HG03457 (cell line): ENCODE measurements at regions not wholly inside any gene's neighbourhood (a gene's known extent, or its start where the extent isn't known, plus 50 kb on each side); places are given as distances from the start of the nearest gene placed in this dataset.
"Not testable (repeated sequence)": the region's sequence is repeated elsewhere in the genome, so short reads cannot be mapped to it uniquely, and the experiment has no call there.

ENCODE experiments used
- ATAC-seq: cut with Tn5 transposase; IDR thresholded peaks from one replicate; pipeline ENCODE4 v1.9.1; 2021; ENCODE audit warnings: moderate number of reproducible peaks; ENCODE audit not compliant: unreplicated experiment

DNA sequence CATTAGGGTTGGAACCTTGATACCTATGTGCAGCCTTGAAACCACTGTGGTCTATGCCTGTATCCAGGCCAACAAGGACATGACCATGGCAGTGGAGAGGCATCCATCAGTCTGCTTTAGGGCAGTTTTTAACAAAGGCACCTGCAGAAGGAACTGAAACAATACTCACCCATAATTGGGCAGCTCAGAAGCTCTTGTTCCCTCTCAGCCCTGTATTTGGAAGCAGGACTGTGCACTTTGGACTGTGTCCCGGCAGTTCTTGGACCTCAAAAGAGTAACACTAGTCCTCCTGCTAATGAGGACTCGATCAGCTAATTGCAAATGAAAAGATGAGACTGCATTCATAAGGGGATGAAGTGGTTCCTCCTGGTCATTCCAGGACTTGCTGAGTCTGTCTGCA lies 500.2 kb upstream of the TNP1 start:
- no peak for ATAC-seq

DNA sequence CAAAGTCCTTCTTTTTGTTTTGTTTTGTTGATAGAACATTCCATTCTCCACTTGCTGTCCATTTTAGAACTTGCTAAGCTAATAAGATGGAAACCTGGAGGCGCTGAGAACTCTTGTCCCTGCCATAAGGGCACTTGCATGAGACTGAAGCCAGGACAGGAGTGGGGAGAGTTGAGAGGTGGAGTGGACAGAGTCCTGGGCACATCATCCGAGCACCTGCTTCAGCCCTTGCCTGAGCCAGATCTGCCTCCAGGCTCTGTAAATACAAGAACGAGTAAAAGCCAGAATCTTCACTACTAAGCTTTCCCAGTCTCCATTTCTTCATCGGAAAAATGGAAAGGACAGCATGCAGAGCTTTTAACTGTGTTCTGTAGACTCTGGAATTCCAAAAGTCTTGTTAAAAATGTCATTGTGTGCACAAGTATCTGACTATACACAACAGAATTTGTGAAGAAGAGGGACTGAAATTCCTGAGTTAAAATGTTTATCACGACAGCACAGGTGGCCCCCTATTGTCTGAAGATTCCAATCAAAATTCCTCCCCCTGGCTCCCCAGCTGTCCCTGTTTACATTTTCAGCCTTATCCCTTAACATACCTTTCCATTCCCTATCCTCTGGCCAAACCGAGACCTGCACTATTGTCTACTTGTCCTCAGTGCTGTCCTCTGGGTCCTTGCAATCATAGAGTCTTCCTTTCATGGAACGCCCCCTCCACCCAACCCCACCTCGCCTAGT lies 498.2 kb upstream of the TNP1 start:
- no peak for ATAC-seq

DNA sequence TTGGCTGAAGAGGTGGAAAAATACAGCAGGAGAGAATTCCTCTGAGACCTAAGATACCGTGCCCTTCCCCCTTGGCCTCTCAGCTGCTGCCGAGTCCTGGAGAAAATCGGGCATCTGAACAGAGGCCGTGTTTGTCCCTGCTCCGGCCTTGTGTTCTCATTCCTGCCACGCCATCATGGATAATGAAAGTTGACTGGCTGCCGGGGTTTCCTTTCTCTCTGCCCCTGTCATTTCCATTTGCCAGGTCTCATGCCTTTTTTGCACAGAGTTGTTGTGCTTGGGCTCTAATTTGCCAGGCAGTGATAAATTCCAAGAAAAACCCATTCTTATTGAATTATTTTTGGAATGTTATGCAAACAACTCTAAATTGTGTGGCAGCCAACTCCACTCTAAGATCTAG lies 496.9 kb upstream of the TNP1 start:
- ATAC-seq: no peak

DNA sequence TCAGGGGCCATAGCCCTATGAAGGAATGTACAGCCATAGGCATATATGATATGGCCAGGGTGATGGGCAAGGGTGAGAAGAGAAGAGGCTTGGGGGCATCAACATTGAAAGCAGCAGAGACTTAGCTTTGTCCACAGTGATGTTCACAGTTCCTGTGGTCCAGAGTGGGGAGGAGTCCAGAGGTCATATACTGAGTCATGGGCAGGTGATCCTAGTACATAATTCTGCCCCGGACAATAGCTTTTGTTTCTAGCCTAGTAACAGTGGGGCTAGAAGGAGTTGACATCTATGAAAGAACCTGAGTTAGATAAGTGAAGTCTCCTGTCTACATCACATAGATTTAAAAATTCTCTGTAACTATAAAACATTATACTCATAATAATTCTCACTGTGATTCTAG lies 496.3 kb upstream of the TNP1 start:
- ATAC-seq: no peak

DNA sequence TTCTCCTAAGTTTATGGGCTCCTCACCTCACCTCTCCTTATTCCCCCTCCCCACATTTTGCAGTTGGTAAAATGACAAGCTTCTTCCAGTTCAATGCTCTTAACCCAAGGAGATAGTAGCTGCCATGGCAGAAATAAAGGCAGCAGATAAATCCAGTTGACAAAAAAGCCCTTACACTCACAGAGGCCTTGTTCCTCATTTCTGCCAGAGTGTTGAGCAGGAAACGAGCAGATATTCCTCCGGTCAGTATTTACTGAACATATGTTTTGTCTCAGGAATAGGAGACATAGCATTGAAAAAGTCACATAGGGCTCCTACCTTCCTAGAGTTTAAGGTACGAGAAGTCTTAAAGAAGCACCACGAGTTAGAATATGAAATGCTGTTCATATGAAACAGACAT lies 493.7 kb upstream of the TNP1 start:
- ATAC-seq: no peak

DNA sequence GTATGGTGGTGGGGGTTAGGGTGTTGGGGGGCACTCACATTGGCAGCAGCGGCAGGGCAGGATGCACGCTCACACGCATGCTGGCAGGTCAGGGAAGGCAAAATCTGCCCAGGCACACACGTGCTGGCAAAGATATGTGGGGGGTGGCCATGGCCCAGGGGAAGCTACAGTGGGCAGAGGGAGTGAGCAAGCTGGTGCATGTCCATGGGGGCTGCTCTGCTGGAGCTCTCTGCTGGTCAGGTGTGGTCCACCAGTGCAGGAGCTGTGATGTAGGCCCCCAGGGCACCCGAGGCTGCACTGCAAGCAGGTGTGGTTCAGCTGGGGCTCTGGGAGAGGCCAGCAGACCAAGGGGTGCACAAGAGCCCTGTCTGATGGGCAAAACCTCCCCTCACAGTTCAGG lies 491.5 kb upstream of the TNP1 start:
- ATAC-seq: no peak

DNA sequence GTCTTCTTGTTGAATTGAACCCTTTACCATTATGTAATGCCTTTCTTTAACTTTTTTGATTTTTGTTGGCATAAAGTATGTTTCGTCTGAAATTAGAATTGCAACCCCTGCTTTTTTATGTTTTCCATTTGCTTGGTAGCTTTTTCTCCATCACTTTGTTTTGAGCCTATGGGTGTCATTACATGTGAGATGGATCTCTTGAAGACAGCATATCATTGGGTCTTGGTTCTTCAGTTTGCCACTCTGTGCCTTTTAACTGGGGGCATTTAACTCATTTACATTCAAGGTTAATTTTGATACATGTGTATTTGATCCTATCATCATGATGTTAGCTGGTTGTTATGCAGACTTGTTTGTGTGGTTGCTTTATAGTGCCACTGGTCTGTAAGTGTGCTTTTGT lies 489.4 kb upstream of the TNP1 start:
- ATAC-seq: no peak

DNA sequence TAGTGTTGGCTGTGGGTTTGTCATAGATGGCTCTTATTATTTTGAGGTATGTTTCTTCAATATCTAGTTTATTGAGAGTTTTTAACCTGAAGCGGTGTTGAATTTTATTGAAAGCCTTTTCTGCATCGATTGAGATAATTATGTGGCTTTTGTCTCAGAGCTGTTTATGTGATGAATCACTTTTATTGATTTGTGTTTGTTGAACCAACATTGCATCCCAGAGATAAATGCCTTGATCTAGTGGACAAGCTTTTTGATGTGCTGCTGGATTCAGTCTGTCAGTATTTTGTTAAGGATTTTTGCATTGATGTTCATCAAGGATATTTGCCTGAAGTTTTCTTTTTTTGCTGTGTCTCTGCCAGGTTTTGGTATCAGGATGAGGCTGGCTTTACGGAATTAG lies 487.8 kb upstream of the TNP1 start:
- ATAC-seq: not testable (repeated sequence)

DNA sequence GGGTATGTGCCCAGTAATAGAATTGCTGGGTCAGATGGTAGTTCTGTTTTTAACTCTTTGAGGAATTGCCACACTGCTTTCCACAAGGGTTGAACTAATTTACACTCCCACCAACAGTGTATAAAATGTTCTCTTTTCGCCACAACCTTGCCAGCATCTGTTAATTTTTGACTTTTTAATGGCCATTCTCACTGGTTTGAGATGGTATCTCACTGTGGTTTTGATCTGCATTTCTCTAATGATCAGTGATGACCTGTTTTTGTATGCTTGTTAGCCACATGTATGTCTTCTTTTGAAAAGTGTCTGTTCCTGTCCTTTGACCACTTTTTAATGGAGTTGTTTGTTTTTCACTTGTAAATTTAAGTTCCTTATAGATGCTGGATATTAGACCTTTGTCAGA lies 486.2 kb upstream of the TNP1 start:
- not testable (repeated sequence) for ATAC-seq

DNA sequence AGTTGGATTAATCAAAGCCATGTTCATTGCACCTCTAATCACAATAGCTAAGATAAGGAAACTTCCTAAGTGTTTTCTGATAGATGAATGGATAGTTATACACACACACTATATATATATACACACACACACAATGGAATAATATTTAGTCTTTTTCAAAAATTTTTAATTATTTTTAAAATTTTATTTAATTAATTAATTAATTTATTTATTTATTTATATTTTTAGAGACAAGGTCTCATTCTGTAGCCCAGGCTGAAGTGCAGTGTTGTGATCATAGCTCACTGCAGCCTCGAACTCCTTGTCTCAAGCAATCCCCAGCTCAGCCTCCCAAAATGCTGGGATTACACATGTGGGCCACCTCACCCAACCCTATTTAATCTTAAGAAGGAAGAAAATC lies 481.0 kb upstream of the TNP1 start:
- ATAC-seq: no peak

DNA sequence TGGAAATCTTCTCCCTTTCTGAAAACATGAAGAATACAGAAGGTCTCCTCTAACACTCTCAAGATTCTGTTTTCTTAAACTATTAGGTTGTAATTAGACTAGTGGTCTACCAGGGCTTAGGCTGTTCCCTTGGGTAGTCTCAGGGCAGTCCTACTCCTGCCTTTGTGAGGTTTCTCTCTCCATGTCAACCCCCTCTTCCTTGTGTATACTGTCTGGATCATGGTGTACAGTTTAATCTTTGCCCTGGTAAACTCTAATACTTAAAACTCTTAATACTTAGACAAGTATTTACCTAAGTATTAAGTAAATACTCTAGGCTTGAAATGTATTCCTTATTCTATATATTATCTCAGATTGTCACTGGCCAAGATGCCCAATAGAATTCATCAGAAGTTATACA lies 480.3 kb upstream of the TNP1 start:
- no peak for ATAC-seq

DNA sequence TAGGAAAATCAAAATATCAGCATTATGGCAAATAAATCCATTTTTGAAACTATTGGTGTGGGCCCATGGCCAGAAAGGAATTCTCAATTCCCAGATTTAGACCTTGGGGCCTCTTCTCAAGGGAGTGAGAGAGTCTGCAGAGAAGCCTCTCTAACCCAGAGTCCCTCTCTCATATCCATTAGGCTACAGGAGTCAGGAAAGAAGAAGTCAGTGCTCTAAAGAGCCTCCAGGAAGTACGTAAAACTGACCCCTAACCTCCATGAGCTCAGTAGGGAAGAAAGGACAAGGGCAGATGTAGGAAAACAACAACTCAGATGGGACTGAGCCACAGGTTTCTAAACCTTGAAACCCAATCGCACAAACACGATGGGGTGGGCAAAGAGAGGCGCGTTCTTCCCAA lies 479.9 kb upstream of the TNP1 start:
- ATAC-seq: no peak

DNA sequence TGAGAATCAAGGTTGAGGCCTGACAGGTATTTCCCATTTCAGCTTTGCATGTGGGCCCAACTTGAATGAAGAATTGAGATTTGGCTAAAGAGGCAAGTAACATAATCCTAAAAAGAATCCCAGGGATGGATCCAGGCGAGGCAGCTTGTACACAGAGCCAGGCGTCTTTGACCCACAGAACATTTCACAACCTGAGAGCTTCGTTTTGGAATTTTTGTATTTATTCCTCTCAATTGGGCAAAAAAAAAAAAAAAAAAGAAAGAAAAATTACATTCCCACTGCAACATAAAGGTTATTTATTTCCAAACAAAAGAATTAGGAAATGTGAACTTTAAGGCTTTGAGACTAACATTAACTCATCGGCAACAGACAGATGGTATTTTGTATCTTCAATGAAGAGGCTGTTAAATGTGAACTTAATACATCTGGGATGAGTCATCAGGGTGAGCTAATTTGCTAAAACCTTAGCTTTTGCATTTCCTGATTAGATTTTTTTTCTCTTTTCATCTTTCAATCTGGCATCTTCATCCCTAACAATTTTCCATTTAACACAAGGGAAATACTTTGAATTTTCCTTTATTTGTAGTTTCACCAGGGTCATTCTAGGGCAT lies 478.5 kb upstream of the TNP1 start:
- ATAC-seq: no peak

DNA sequence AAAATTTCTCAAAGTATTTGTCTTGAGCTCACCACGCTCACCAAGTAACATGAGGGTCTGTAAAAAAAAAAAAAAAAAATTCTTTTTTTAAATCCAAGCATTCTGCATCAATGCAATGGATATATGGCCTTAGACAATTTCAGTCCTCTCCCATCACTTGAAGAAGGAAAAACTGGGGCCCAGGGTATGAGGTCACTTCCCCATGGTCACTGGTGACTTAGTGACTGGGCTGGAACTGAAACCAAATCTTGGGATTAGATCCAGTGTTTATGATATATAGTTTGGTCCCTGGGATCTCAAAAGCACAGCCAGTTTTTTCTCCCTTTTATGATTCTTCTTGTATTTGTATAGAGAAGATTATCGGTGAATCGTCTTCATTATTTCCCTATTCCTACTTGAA lies 477.9 kb upstream of the TNP1 start:
- no peak for ATAC-seq

DNA sequence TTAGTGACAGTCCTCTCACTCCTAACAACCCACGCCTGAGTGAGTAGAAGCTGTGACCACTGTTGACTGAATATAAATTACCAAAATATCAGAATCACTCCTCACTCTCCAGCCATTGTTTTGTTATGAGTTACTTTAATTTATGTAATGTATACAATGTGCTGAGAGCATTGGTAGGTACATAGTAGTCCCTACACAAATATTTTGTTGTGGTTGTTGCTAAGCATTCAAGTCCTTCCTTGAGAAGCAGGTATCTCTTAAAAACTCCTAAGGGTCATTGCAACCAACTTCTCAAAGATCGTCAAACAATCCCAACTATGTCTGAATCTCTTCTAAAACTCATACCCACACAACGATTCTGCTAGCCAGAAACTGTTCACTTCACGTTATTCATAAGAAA lies 476.8 kb upstream of the TNP1 start:
- no peak for ATAC-seq

DNA sequence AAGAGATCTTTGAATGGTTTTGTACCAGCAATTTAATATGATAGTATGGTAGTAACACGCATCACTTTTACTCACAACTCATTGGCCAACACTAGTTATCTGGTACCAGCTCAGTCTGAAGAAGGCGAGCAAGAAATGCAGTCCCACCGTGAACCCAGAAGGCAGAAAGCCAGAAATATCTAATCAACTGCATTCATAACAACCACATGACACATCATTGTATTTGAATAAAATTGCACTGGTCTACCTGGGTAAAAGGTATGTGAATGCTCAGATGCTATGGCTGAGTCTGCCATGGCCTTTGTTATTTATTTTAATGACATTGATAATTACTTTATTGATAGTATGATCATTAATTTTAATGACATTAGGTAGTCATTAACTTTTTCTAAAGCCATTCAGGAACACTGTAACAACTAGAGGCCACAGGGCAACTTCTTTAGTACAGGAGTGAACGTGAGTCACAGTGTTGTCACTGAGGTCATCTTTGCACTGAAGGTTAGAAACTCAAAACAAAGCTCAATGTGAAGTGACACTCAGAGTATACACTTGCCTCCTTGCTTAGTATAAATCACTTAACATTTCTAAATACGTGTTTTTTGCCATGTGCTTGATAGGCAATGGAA lies 475.6 kb upstream of the TNP1 start:
- ATAC-seq: no peak

DNA sequence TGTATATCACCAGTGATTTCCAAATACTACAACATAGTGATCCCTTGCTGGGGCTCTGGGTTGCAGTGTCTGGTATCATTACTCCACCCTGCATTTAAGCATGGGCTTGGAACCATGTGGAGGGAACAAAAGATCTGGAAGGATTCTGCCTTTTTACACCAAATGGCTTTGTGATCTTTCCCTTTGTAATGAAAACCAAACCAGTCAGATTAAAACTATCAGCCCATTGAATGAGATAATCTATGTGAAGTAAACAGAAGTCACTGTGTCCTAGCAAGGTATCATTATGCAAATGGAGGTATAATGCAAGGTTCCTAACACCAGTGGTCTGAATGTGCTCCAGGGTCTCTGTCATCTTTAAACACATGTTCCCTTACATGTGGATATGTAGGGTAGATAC lies 474.7 kb upstream of the TNP1 start:
- no peak for ATAC-seq

DNA sequence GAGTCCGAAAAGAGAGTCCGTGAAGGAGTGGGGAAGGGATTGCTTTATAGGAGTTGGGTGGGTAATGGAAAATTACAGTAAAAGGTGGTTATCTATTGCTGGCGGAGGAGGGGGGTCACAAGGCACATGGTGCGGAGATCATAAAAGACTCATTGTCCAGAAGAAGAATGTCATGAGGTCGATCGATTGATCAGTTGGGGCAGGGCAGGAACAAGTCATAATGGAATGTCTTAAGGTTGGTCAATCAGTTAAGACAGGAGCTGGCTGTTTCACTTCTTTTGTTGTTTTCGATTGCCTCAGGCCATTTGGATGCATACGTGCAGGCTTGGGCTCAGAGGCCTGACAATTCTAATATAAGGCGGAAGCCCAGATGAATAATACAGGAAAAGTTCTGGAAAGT lies 473.0 kb upstream of the TNP1 start:
- ATAC-seq: no peak

DNA sequence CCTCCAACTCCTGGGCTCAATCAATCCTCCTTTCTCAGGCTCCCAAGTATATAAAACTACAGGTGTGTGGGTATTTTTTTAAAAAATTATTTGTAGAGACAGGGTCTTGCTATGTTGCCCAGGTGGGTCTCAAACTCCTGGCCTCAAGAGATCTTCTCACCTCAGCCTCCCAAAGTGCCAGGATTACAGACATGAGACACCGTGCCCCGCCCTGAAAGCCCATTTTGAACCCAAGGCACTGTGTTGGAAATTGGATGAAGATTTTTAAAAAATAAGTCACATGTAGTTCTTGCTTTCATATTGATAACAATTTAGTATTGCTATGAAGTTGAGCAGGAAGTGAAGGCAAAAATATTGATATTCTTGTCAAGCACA lies 472.5 kb upstream of the TNP1 start:
- ATAC-seq: no peak

DNA sequence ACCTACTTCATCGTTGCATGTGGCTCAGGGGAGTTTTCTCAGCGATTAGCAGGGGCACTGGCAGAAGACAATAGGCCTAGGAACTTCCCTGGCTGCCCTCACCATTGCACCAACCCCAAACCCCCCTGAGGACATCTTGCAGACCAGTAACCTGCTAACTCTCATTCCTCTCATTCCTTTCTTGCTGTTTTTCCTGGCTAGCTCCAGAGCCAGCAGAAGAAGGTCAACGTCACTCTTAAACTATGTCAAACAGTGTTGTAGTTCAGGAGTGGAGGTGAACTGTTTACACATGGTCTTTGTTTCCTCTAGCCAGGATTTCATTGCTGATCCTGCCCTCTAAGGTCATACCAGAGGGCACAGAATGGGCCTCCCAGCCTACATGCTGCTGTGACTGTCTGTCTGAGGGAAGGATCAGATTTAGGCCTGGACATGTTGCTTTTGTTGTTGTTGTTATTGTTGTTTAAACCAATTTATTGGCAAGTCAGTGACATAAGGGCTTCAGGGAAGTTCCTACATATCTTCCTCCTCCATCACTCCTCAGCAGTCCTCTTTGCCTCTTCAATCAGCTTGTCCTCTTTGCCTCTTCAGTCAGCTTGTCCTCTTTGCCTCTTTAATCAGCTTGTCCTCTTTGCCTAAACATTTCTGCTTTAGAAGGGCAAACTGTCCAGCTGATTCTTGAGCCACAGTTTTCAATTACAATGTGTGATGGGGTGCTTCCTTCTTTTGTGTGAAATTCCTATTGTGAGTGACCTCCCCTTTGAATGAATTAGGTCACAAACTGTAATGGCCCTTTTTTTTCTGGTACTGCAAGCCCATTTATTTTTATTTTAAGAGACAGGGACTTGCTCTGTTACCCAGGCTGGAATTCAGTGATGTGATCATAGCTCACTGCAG lies 471.9 kb upstream of the TNP1 start:
- no peak for ATAC-seq

DNA sequence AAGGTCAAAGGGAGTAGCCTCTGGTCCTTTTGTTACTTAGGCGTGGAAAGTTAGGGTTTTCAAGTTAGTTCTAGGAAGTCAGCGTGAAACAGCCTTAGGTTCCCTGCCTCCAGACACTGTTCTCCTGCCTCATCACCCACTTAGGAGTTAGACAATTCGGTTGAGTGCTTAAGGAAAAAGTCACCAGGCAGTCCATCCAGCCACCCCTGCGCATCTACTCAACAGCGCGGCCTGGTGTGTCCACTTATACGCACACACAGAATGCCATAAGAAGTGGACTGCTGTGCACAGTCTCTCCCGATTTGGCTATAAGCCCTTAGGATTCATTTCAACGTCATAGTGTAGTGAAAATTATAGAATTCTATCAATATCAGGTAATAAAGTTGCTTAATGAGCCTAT lies 470.8 kb upstream of the TNP1 start:
- no peak for ATAC-seq

DNA sequence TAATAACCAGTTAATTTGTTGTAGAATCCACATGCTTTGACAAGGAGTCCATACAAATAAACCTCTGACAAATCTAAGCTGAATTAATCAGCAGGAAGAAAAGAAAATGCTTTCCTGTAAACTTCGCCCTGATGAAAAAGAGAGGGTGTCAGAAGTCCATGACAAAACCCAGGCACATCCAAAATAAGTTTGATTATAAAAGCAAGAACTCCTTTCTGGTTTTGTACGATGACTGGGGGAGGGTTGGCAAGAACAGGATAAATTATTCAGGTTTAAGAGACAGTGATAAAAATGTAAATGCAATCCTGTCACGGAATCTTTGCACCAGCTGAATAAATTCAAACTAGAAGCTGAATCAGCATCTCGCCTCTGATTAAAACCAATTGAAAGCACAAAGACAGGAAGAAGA lies 469.2 kb upstream of the TNP1 start:
- ATAC-seq: no peak
